Ishikawa (cell line): ENCODE measurements at regions not wholly inside any gene's neighbourhood (a gene's known extent, or its start where the extent isn't known, plus 50 kb on each side); places are given as distances from the start of the nearest gene placed in this dataset.

Experiments
- CEBPB ChIP-seq: IDR thresholded peaks from 2 replicates; pipeline ENCODE4 v1.6.1; 2012
- CREB1 ChIP-seq: IDR thresholded peaks from 2 replicates; pipeline ENCODE4 v1.6.1; 2012; ENCODE audit warnings: low read depth
- EGR1 ChIP-seq: IDR thresholded peaks from 2 replicates; pipeline ENCODE4 v1.6.1; 2012
- EP300 ChIP-seq: IDR thresholded peaks from 2 replicates; pipeline ENCODE4 v1.6.1; 2012; ENCODE audit warnings: borderline replicate concordance
- FOXM1 ChIP-seq: IDR thresholded peaks from 2 replicates; pipeline ENCODE4 v1.6.1; 2012; ENCODE audit warnings: low read depth, borderline replicate concordance
- MAX ChIP-seq: IDR thresholded peaks from 2 replicates; pipeline ENCODE4 v1.6.1; 2012
- NFIC ChIP-seq: IDR thresholded peaks from 2 replicates; pipeline ENCODE4 v1.6.1; 2012
- RAD21 ChIP-seq: IDR thresholded peaks from 2 replicates; pipeline ENCODE4 v1.6.1; 2012; ENCODE audit warnings: low read depth
- REST ChIP-seq: IDR thresholded peaks from 2 replicates; pipeline ENCODE4 v1.6.1; 2012; ENCODE audit warnings: low read depth, mild to moderate bottlenecking
- TAF1 ChIP-seq: IDR thresholded peaks from 2 replicates; pipeline ENCODE4 v1.6.1; 2012; ENCODE audit warnings: low read depth, mild to moderate bottlenecking
- TCF12 ChIP-seq: IDR thresholded peaks from 2 replicates; pipeline ENCODE4 v1.6.1; 2012; ENCODE audit warnings: low read depth
- TEAD4 ChIP-seq: IDR thresholded peaks from 2 replicates; pipeline ENCODE4 v1.6.1; 2012
- USF1 ChIP-seq: IDR thresholded peaks from 2 replicates; pipeline ENCODE4 v1.6.1; 2012
- YY1 ChIP-seq: IDR thresholded peaks from 2 replicates; pipeline ENCODE4 v1.6.1; 2012; ENCODE audit warnings: low read depth
- ZBTB7A ChIP-seq: IDR thresholded peaks from 2 replicates; pipeline ENCODE4 v1.6.1; 2012; ENCODE audit warnings: low read depth

GRCh38 chr2:16185801-16186272 lies 245.5 kb downstream of the MYCN start:
- TF ChIP-seq FOXM1: no peak
- TF ChIP-seq ZBTB7A: no peak
- no peak for TF ChIP-seq YY1
- no peak for TF ChIP-seq EGR1

GRCh38 chr2:16184945-16185660 lies 244.8 kb downstream of the MYCN start:
- TF ChIP-seq RAD21 (no peak), TAF1 (no peak), CREB1 (no peak), YY1 (no peak), USF1 (no peak), REST (no peak), EP300 (no peak), TEAD4 (no peak), MAX (no peak), NFIC (no peak), EGR1 (no peak), ZBTB7A (no peak)

GRCh38 chr2:16184341-16184890 lies 244.1 kb downstream of the MYCN start:
- TF ChIP-seq ZBTB7A (no peak), FOXM1 (no peak), EP300 (no peak), YY1 (no peak), RAD21 (no peak), REST (no peak)

GRCh38 chr2:16183345-16183744 lies 243.0 kb downstream of the MYCN start:
- TF ChIP-seq USF1 (no peak), MAX (no peak), NFIC (no peak), ZBTB7A (no peak), CEBPB (no peak), CREB1 (no peak)

GRCh38 chr2:16182841-16183240 lies 242.5 kb downstream of the MYCN start:
- TF ChIP-seq ZBTB7A: no peak
- TF ChIP-seq CEBPB: no peak
- TF ChIP-seq EP300: no peak
- TF ChIP-seq YY1: no peak
- no peak for TF ChIP-seq TEAD4
- TF ChIP-seq CREB1: no peak
- no peak for TF ChIP-seq USF1
- TF ChIP-seq REST: no peak
- no peak for TF ChIP-seq TCF12
- TF ChIP-seq RAD21: no peak
- TF ChIP-seq FOXM1: no peak
